ENCODE measurements at regions not wholly inside any gene's neighbourhood (a gene's known extent, or its start where the extent isn't known, plus 50 kb on each side); places are given as distances from the start of the nearest gene placed in this dataset.

GRCh38 chr6:43950051-43950605, 177.1 kb downstream of the MRPL14 start:
- Histone ChIP-seq H3K27ac (ENCODE audit: low read depth, low read length) (no peak overlapping the region), H3K79me2 (ENCODE audit: insufficient read depth, low read length) (no peaks in the 10 kb centered on the region), H3K4me3 (replicated peaks in 1 of 2; ENCODE audit: low read depth in 1 of 2, low read length in 2 of 2) (no peak overlapping the region), H4K20me1 (ENCODE audit: insufficient read depth) (no peaks in the 10 kb centered on the region), H3K4me1 (ENCODE audit: control insufficient read depth in 1 of 2, insufficient read depth in 2 of 2, low read length in 2 of 2) (peaks cover 0 to 2% of the 10 kb centered on the region in 2 experiments; a peak in 1 of 4 replicates), H3K36me3 (ENCODE audit: control insufficient read depth in 1 of 2, insufficient read depth in 2 of 2, low read length in 2 of 2) (no peaks in the 10 kb centered on the region), H2AFZ (ENCODE audit: low read depth, low read length, poor library complexity, severe bottlenecking) (no peak overlapping the region), H3K9me3 (ENCODE audit: control insufficient read depth in 1 of 2, insufficient read depth in 1 of 2, low read depth in 1 of 2, low read length in 2 of 2) (no peaks in the 10 kb centered on the region; a peak in 1 of 4 replicates), H3K9me2 (ENCODE audit: insufficient read depth) (no peaks in the 10 kb centered on the region), H3K9ac (ENCODE audit: low read length) (no peak overlapping the region), H3K27me3 (ENCODE audit: insufficient read depth, low read length) (no peaks in the 10 kb centered on the region), H3K4me2 (ENCODE audit: low read length) (no peak overlapping the region)
- no peak for DNase-seq (ENCODE audit: low read depth, low spot score)
- POLR2A ChIA-PET, result no interaction called here
- CTCF ChIA-PET, result interaction anchor here (1.1 to 2.0 kb wide), 2 partner anchors 129 to 180 kb away, joined by 3 to 11 read pairs; partner anchors contain the start of gene VEGFA
- RAD21 ChIA-PET (ENCODE audit: low non-redundant PET in 1 of 2, low total read pairs in 2 of 2, uncharacterized antibody in 2 of 2, unreplicated experiment in 2 of 2), result no interaction called here
- no peak for ATAC-seq
- no TSS peak for BruUV-seq (replicated peaks)
- TF ChIP-seq YY1 (IDR thresholded peaks at IDR 0.05; ENCODE audit: extremely low read depth, insufficient replicate concordance, low read depth, low read length) (no peak), RAD21 (IDR thresholded peaks at IDR 0.05; ENCODE audit: low read depth) (no peak), SP1 (IDR thresholded peaks at IDR 0.05; ENCODE audit: low read depth) (no peak), JUND (IDR thresholded peaks at IDR 0.05) (no peak), ATF3 (IDR thresholded peaks at IDR 0.05) (no peak), ZBTB33 (IDR thresholded peaks at IDR 0.05; ENCODE audit: extremely low read depth, insufficient replicate concordance, low read length) (no peak)
- intact Hi-C loops (cut with micrococcal nuclease), result loop anchor here (2.0 to 5.0 kb wide), 3 partner anchors 122 to 283 kb away; no protein-coding TSS in a partner anchor

GRCh38 chr6:43949551-43949991, 177.7 kb downstream of the MRPL14 start:
- Histone ChIP-seq H3K79me2 (ENCODE audit: insufficient read depth, low read length) (no peaks in the 10 kb centered on the region), H3K27ac (ENCODE audit: low read depth, low read length) (no peak overlapping the region), H3K27me3 (ENCODE audit: insufficient read depth, low read length) (no peaks in the 10 kb centered on the region), H3K4me3 (replicated peaks in 1 of 2; ENCODE audit: low read depth in 1 of 2, low read length in 2 of 2) (no peak overlapping the region), H3K4me2 (ENCODE audit: low read length) (no peak overlapping the region), H3K9ac (ENCODE audit: low read length) (no peak overlapping the region), H3K9me3 (ENCODE audit: control insufficient read depth in 1 of 2, insufficient read depth in 1 of 2, low read depth in 1 of 2, low read length in 2 of 2) (no peaks in the 10 kb centered on the region; a peak in 1 of 4 replicates), H2AFZ (ENCODE audit: low read depth, low read length, poor library complexity, severe bottlenecking) (no peak overlapping the region), H3K9me2 (ENCODE audit: insufficient read depth) (no peaks in the 10 kb centered on the region), H3K4me1 (ENCODE audit: control insufficient read depth in 1 of 2, insufficient read depth in 2 of 2, low read length in 2 of 2) (peaks cover 0 to 7% of the 10 kb centered on the region in 2 experiments; a peak in 1 of 4 replicates), H4K20me1 (ENCODE audit: insufficient read depth) (no peaks in the 10 kb centered on the region), H3K36me3 (ENCODE audit: control insufficient read depth in 1 of 2, insufficient read depth in 2 of 2, low read length in 2 of 2) (no peaks in the 10 kb centered on the region)
- ATAC-seq (no peak), DNase-seq (ENCODE audit: low read depth, low spot score) (no peak)
- intact Hi-C loops (cut with micrococcal nuclease), result no loop called here
- CTCF ChIA-PET, result interaction anchor here (1.1 kb wide), 1 partner anchor 130 kb away, joined by 3 read pairs; no protein-coding TSS in a partner anchor
- RAD21 ChIA-PET (ENCODE audit: low non-redundant PET in 1 of 2, low total read pairs in 2 of 2, uncharacterized antibody in 2 of 2, unreplicated experiment in 2 of 2), result no interaction called here
- POLR2A ChIA-PET, result no interaction called here
- BruUV-seq (replicated peaks), result no TSS peak
- TF ChIP-seq SP1 (IDR thresholded peaks at IDR 0.05; ENCODE audit: low read depth) (no peak), CBX3 (IDR thresholded peaks at IDR 0.05; ENCODE audit: low read depth) (no peak), EGR1 (IDR thresholded peaks at IDR 0.05; ENCODE audit: low read depth) (no peak), SIN3A (IDR thresholded peaks at IDR 0.05; ENCODE audit: low read depth) (no peak), ZFX (IDR thresholded peaks at IDR 0.05) (no peak), CEBPB (IDR thresholded peaks at IDR 0.05; ENCODE audit: low read depth) (no peak), FOSL1 (IDR thresholded peaks at IDR 0.05; ENCODE audit: low read depth) (no peak), REST (IDR thresholded peaks at IDR 0.05; ENCODE audit: low read depth) (no peak), ATF3 (IDR thresholded peaks at IDR 0.05) (no peak), RAD21 (IDR thresholded peaks at IDR 0.05; ENCODE audit: low read depth) (no peak)

Measured in HCT116 (cell line).